ENCODE measurements at regions not wholly inside any gene's neighbourhood (a gene's known extent, or its start where the extent isn't known, plus 50 kb on each side); places are given as distances from the start of the nearest gene placed in this dataset.
"Not testable (repeated sequence)": the region's sequence is repeated elsewhere in the genome, so short reads cannot be mapped to it uniquely, and the experiment has no call there.

GRCh38 chr15:20622117-20622516, 80.5 kb upstream of the GOLGA6L6 start:
- DNase-seq = not testable (repeated sequence)

DNA sequence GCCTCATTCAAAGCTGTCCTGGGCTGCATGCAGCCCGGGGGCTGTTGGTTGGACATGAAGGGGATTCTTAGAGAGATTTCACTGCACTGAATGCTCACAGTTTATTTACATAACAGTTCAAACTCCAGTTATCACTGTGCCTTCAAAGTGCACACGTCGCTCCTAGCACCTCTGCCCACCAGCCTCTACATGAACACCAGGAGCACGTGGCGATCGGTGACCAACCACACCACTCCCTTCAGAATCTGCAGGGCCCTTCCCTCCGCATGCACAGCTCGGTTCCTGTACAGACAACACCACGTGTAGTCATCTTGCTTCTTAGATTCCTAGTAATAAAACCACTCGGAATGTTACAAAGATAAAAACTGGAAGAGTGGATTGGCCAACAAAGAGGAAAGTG, 72.9 kb upstream of the GOLGA6L6 start:
- DNase-seq = not testable (repeated sequence)

- not testable (repeated sequence) for DNase-seq
These were observed 71.2 kb upstream of the GOLGA6L6 start for GRCh38 chr15:20612796-20613195.

DNA sequence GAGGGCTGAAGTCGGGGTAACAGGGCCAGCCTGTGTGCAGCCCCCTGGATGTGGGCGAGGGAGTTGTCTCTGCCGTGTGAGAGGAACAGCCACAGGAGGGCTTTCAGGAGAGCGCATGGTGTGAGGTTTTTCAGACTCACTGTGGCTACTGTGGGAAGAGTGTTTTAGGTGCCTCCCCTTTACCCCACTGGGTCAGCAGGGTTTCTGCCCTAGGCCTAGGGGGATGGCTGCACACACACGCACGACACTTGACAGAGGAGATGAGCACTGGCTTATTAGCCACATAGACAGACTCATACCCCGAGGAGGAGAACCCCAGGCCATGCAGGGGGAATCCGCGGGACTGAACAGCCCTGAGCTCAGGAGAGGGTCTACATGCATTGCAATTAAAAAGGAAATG, 70.8 kb upstream of the GOLGA6L6 start:
- not testable (repeated sequence) for DNase-seq

GRCh38 chr15:20611667-20612290, 70.2 kb upstream of the GOLGA6L6 start:
- not testable (repeated sequence) for DNase-seq

DNA sequence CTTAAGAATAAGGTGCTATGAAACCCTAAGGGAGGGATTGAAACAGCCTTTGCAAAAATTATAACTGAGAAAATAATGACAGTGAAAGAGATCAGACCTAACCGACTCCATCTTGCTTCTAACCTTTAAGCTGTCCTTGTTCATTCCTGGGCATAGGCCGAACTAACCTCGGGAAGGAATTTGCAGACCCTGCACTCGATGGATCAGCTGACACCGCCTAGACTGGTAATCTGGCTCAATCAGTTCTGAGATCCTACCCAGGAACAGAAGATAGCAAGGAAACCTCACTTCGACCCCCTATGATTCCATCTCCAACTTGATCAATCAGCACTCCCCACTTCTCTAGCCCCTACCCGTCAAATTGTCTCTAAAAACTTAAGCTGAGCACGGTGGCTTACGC, 66.6 kb upstream of the GOLGA6L6 start:
- not testable (repeated sequence) for DNase-seq

DNA sequence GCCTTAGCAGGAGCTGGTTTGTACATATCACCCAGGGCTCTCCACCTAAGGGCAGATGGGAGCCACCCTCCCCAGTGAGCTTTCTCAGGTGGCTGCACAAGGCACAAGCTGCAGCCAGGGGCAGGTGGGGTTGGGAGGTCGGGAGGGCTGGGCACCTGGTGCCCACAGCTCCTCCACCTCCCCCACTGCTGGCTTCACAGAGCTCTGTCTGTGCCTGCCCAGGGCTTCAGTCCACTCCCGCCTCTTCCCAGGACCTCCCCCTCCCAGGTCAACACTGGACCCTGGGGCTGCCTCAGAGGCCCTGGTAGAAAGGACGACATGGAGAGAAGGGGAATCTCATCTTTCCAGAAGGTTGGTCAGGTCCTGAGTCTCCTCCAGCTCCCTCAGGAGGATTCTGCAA, 55.6 kb upstream of the GOLGA6L6 start:
- not testable (repeated sequence) for DNase-seq

- not testable (repeated sequence) for DNase-seq
These were observed 52.6 kb upstream of the GOLGA6L6 start for GRCh38 chr15:20594219-20594618.

- DNase-seq = not testable (repeated sequence)
These were observed 50.3 kb upstream of the GOLGA6L6 start for GRCh38 chr15:20591936-20592335.
